ENCODE measurements at regions not wholly inside any gene's neighbourhood (a gene's known extent, or its start where the extent isn't known, plus 50 kb on each side); places are given as distances from the start of the nearest gene placed in this dataset.

GRCh38 chr12:43094886-43095575 is 457.0 kb downstream of the ADAMTS20 start:
- TF ChIP-seq CTCF (conservative IDR thresholded peaks at IDR 0.05; ENCODE audit: low read depth, low read length) = no peak
- no peak for TF ChIP-seq EZH2phosphoT487 (IDR thresholded peaks at IDR 0.05; ENCODE audit: borderline replicate concordance, low read length)

Data from PC-3 (cell line).